Dendritic cell treated with granulocyte-macrophage colony-stimulating factor and Interleukin-4, amounts not matched to agents 40 ng/mL and 50 ng/mL, for 4 days (primary cell): ENCODE measurements at regions not wholly inside any gene's neighbourhood (a gene's known extent, or its start where the extent isn't known, plus 50 kb on each side); places are given as distances from the start of the nearest gene placed in this dataset.

Source experiments
- H3K27ac Mint-ChIP-seq: one replicate; pipeline ENCODE4 v1.8.0; 2022; ENCODE audit warnings: mild to moderate bottlenecking, mixed read lengths
- H3K27me3 Mint-ChIP-seq: one replicate; pipeline ENCODE4 v1.8.0; 2022; ENCODE audit warnings: mild to moderate bottlenecking, mixed read lengths
- H3K36me3 Mint-ChIP-seq: one replicate; pipeline ENCODE4 v1.8.0; 2022; ENCODE audit warnings: low read depth, mixed read lengths
- H3K4me1 Mint-ChIP-seq: one replicate; pipeline ENCODE4 v1.8.0; 2022; ENCODE audit warnings: low read depth, mixed read lengths
- H3K4me3 Mint-ChIP-seq: one replicate; pipeline ENCODE4 v1.8.0; 2022; ENCODE audit warnings: mild to moderate bottlenecking, moderate library complexity, mixed read lengths
- H3K9me3 Mint-ChIP-seq: one replicate; pipeline ENCODE4 v1.8.0; 2022; ENCODE audit warnings: mixed read lengths
- intact Hi-C: fragments of 100-400 bp; cut with micrococcal nuclease; formaldehyde crosslinking; loops from one replicate; pipeline ENCODE4 v1.15.0; 2022

DNA sequence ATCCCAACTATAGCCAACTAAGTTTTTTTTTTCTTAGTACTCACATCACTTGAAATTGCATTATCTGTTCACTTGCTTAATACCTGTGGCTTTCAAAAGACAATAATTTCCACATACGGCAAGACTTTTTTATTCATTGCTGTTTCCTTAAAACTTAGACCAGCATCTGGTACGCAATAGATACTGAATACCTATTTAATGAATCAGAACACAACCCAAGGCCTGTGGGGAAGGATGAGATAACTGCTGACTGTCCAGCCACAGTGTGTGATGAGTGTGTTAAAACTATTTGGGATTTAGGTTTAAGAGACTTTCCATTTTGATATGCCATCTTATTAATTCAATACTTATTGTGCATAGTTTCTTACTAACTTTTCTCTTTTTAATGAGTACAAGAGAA lies 988.7 kb downstream of the NTRK3 start:
- peaks cover 40% of the 10 kb centered on the region for H3K9me3 Mint-ChIP-seq
- intact Hi-C loops, result no loop called here

GRCh38 chr15:87263871-87264270 lies 992.7 kb downstream of the NTRK3 start:
- no peaks in the 10 kb centered on the region for H3K27me3 Mint-ChIP-seq
- no peak overlapping the region for H3K4me3 Mint-ChIP-seq
- peaks cover 59% of the 10 kb centered on the region for H3K9me3 Mint-ChIP-seq
- no peaks in the 10 kb centered on the region for H3K4me1 Mint-ChIP-seq
- intact Hi-C loops, result no loop called here
- H3K36me3 Mint-ChIP-seq, result no peaks in the 10 kb centered on the region
- no peak overlapping the region for H3K27ac Mint-ChIP-seq

More for the DNA sequence above, 988.7 kb downstream of the NTRK3 start:
- H3K4me3 Mint-ChIP-seq, result no peak overlapping the region
- no peaks in the 10 kb centered on the region for H3K36me3 Mint-ChIP-seq
- H3K27me3 Mint-ChIP-seq, result no peaks in the 10 kb centered on the region
- no peaks in the 10 kb centered on the region for H3K4me1 Mint-ChIP-seq
- H3K27ac Mint-ChIP-seq, result no peak overlapping the region

DNA sequence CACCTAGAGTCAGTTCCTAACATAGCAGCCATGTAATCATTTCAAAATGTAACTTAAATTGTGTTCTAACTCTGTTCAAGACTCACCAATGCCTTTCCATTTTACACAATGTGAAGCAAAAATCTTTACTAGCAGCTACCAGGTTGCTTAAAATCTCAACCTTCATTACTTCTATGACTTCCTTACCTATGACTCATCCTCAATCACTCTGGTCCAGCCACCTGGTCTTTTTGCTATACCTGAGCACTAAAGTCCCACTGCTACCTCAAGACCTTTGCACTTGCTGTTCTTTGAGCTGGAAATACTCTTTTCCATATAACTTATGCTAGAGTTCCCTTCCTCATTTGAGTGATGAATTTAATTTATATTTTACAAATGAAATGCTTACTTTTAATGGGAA lies 993.2 kb downstream of the NTRK3 start:
- Mint-ChIP-seq H3K27me3 (no peaks in the 10 kb centered on the region), H3K4me3 (no peak overlapping the region), H3K9me3 (peaks cover 59% of the 10 kb centered on the region), H3K4me1 (no peaks in the 10 kb centered on the region), H3K27ac (no peak overlapping the region), H3K36me3 (no peaks in the 10 kb centered on the region)
- intact Hi-C loops, result no loop called here

DNA sequence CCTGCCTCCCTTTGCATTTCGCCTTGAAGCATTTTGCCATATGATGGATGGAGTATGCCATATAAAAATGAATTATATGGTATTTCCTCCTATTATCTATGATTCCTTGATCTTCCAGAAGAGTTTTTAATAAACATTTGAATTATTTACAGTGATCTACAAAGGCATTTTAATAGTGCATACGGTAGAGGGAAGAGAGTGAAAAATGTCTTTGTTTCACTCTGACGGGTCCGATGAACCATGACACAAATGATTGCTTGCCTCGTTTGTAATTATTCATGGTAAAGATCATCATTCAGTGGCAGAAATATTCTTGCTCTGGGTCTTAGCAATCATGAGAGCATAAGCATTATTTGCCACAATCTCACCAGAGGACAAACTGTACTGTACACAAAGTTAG lies 1010.9 kb downstream of the NTRK3 start:
- H3K4me3 Mint-ChIP-seq, result no peak overlapping the region
- H3K27ac Mint-ChIP-seq, result no peak overlapping the region
- no peaks in the 10 kb centered on the region for H3K27me3 Mint-ChIP-seq
- H3K36me3 Mint-ChIP-seq, result no peaks in the 10 kb centered on the region
- H3K9me3 Mint-ChIP-seq, result peaks cover 17% of the 10 kb centered on the region
- no peaks in the 10 kb centered on the region for H3K4me1 Mint-ChIP-seq
- intact Hi-C loops, result no loop called here

DNA sequence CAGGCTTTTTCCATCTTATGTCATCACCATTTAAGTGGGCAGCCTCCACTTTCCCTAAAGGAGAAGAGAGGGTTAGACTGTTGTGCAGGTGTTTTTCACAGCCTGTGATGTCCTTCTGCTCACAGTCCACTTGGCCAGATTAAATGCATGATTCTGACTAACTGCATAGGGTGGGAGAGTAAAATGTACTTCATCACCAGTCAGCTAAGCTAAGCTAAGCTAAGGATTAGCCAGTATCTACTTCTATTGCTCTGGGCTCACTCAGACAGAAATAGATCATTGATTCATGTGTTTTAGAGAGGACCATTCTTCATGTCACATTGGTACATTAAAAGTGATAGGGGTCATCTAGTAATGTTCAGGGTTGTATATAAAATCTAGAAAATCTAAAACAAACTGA lies 1013.1 kb downstream of the NTRK3 start:
- Mint-ChIP-seq H3K9me3 (peaks cover 16% of the 10 kb centered on the region), H3K4me3 (no peak overlapping the region), H3K36me3 (no peaks in the 10 kb centered on the region), H3K4me1 (no peaks in the 10 kb centered on the region), H3K27me3 (no peaks in the 10 kb centered on the region), H3K27ac (no peak overlapping the region)
- intact Hi-C loops, result no loop called here

- peaks cover 35% of the 10 kb centered on the region for H3K9me3 Mint-ChIP-seq
- no peaks in the 10 kb centered on the region for H3K27me3 Mint-ChIP-seq
- H3K4me3 Mint-ChIP-seq, result no peak overlapping the region
- H3K36me3 Mint-ChIP-seq, result no peaks in the 10 kb centered on the region
- H3K4me1 Mint-ChIP-seq, result no peaks in the 10 kb centered on the region
- H3K27ac Mint-ChIP-seq, result no peak overlapping the region
- intact Hi-C loops, result no loop called here
Measured at GRCh38 chr15:87239582-87240230, 1016.8 kb downstream of the NTRK3 start.

- Mint-ChIP-seq H3K27ac (no peak overlapping the region), H3K27me3 (no peaks in the 10 kb centered on the region), H3K9me3 (peaks cover 35% of the 10 kb centered on the region), H3K4me1 (no peaks in the 10 kb centered on the region), H3K36me3 (no peaks in the 10 kb centered on the region), H3K4me3 (no peak overlapping the region)
- intact Hi-C loops, result no loop called here
Measured at GRCh38 chr15:87238451-87239068, 1018.0 kb downstream of the NTRK3 start.

GRCh38 chr15:87228460-87228859 lies 1028.1 kb downstream of the NTRK3 start:
- H3K4me1 Mint-ChIP-seq, result no peaks in the 10 kb centered on the region
- peaks cover 26% of the 10 kb centered on the region for H3K9me3 Mint-ChIP-seq
- no peaks in the 10 kb centered on the region for H3K36me3 Mint-ChIP-seq
- intact Hi-C loops, result no loop called here
- H3K4me3 Mint-ChIP-seq, result no peak overlapping the region
- no peak overlapping the region for H3K27ac Mint-ChIP-seq
- H3K27me3 Mint-ChIP-seq, result no peaks in the 10 kb centered on the region

DNA sequence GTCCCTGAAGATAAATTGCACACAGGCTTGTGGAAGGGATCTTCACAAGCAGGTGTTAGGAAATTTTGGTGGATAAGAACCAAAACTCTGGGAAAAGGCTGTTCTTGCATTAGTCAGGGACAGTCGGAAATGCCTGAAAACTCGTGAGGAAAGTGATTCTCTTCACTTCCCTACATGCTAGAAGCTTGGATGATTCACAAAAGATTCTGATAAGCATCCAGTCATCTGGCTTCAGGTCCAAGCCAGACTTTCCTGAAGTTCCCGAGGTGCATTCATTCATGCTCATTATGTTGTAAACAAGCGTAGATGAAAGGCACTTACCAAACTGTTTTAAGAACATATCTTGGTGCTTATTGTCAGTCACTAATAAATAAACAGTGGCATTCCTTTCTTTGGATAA lies 1028.7 kb downstream of the NTRK3 start:
- intact Hi-C loops, result no loop called here
- H3K4me1 Mint-ChIP-seq, result no peaks in the 10 kb centered on the region
- H3K36me3 Mint-ChIP-seq, result no peaks in the 10 kb centered on the region
- H3K27ac Mint-ChIP-seq, result no peak overlapping the region
- peaks cover 24% of the 10 kb centered on the region for H3K9me3 Mint-ChIP-seq
- no peaks in the 10 kb centered on the region for H3K27me3 Mint-ChIP-seq
- no peak overlapping the region for H3K4me3 Mint-ChIP-seq

DNA sequence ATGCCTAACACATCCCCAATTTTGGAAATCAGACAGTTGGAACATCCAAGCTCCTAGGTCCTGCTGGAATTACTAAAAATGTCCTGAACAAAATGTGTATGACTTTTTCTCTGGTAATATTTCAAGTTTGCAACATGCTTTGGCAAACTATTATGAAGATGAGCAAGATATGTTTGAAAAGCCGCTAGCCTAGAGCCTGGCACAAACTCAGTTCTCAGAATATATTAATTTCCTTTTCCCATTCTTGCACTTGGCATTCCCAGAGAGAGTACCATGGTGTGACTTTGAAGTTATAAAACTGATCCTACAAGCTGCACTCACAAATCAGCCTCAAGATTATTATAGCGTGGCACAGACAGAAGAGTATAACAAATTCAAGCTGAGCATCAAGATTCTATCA lies 1031.1 kb downstream of the NTRK3 start:
- Mint-ChIP-seq H3K9me3 (peaks cover 27% of the 10 kb centered on the region), H3K27me3 (no peaks in the 10 kb centered on the region), H3K4me1 (no peaks in the 10 kb centered on the region), H3K4me3 (no peak overlapping the region), H3K27ac (no peak overlapping the region), H3K36me3 (no peaks in the 10 kb centered on the region)
- intact Hi-C loops, result no loop called here

GRCh38 chr15:87224404-87224803 lies 1032.1 kb downstream of the NTRK3 start:
- intact Hi-C loops, result no loop called here
- no peaks in the 10 kb centered on the region for H3K36me3 Mint-ChIP-seq
- no peak overlapping the region for H3K4me3 Mint-ChIP-seq
- peaks cover 35% of the 10 kb centered on the region for H3K9me3 Mint-ChIP-seq
- no peaks in the 10 kb centered on the region for H3K4me1 Mint-ChIP-seq
- H3K27me3 Mint-ChIP-seq, result no peaks in the 10 kb centered on the region
- no peak overlapping the region for H3K27ac Mint-ChIP-seq

- Mint-ChIP-seq H3K4me1 (no peaks in the 10 kb centered on the region), H3K36me3 (no peaks in the 10 kb centered on the region), H3K9me3 (peaks cover 45% of the 10 kb centered on the region), H3K27ac (no peak overlapping the region), H3K27me3 (no peaks in the 10 kb centered on the region), H3K4me3 (no peak overlapping the region)
- intact Hi-C loops, result no loop called here
Measured at GRCh38 chr15:87219650-87220615, 1036.6 kb downstream of the NTRK3 start.

DNA sequence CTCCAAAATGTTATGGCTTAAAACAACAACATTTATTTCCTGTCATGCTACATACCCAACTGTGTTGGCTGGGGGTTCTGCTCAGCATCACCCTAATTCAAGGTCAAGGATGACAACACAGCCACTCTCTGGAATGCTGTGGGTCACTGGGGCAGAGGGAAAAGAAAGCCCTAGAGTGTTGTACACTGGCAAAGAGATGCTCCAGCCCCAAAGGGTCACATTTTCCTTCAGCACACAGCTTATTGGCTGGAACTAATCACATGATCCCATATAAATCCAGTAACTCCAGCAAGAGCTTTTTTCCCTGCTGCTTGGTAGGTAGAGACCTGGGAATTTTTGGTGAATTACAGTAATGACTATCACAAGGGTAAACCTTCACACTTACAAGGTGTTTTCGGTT lies 1041.4 kb downstream of the NTRK3 start:
- H3K27ac Mint-ChIP-seq, result no peak overlapping the region
- H3K27me3 Mint-ChIP-seq, result no peaks in the 10 kb centered on the region
- H3K4me3 Mint-ChIP-seq, result no peak overlapping the region
- H3K36me3 Mint-ChIP-seq, result no peaks in the 10 kb centered on the region
- peaks cover 32% of the 10 kb centered on the region for H3K9me3 Mint-ChIP-seq
- intact Hi-C loops, result no loop called here
- no peaks in the 10 kb centered on the region for H3K4me1 Mint-ChIP-seq

- Mint-ChIP-seq H3K27ac (no peak overlapping the region), H3K4me1 (no peaks in the 10 kb centered on the region), H3K27me3 (no peaks in the 10 kb centered on the region), H3K4me3 (no peak overlapping the region), H3K9me3 (peaks cover 23% of the 10 kb centered on the region), H3K36me3 (no peaks in the 10 kb centered on the region)
- intact Hi-C loops, result no loop called here
Measured at GRCh38 chr15:87213626-87214025, 1042.9 kb downstream of the NTRK3 start.
